Activated T-helper 2 cell treated with anti-CD3 and anti-CD28 coated beads, Interferon-gamma antibody, Interleukin-2, Interleukin-4, amounts not matched to agents 10 μg/mL and 5 μg/mL and 100 μg/mL, durations not matched to agents 14 hours and 24 hours and 36 hours (primary cell): ENCODE measurements at regions not wholly inside any gene's neighbourhood (a gene's known extent, or its start where the extent isn't known, plus 50 kb on each side); places are given as distances from the start of the nearest gene placed in this dataset.

Experiments
- DNase-seq: peaks from one replicate; pipeline ENCODE4 v3.0.0; 2021; ENCODE audit warnings: low spot score
- H3K27ac Mint-ChIP-seq: one replicate; pipeline ENCODE4 v1.8.0; 2021; ENCODE audit warnings: mixed read lengths
- H3K27me3 Mint-ChIP-seq: one replicate; pipeline ENCODE4 v1.8.0; 2021; ENCODE audit warnings: low read depth, mixed read lengths
- H3K36me3 Mint-ChIP-seq: one replicate; pipeline ENCODE4 v1.8.0; 2021; ENCODE audit warnings: low read depth, mixed read lengths
- H3K4me1 Mint-ChIP-seq: one replicate; pipeline ENCODE4 v1.8.0; 2021; ENCODE audit warnings: low read depth, mixed read lengths
- H3K4me3 Mint-ChIP-seq: one replicate; pipeline ENCODE4 v1.8.0; 2021; ENCODE audit warnings: low read depth, mild to moderate bottlenecking, moderate library complexity, mixed read lengths
- H3K9me3 Mint-ChIP-seq: one replicate; pipeline ENCODE4 v1.8.0; 2021; ENCODE audit warnings: mixed read lengths
- intact Hi-C: fragments of 100-400 bp; cut with micrococcal nuclease; formaldehyde crosslinking; loops from one replicate; pipeline ENCODE4 v1.15.1; 2023

GRCh38 chr5:99005506-99005905 lies 76.7 kb upstream of the CHD1 start:
- H3K9me3 Mint-ChIP-seq, result no peaks in the 10 kb centered on the region
- DNase-seq, result no peak
- H3K27me3 Mint-ChIP-seq, result peaks cover 1% of the 10 kb centered on the region
- H3K36me3 Mint-ChIP-seq, result no peaks in the 10 kb centered on the region
- H3K4me1 Mint-ChIP-seq, result peaks cover 6% of the 10 kb centered on the region
- no peak overlapping the region for H3K27ac Mint-ChIP-seq
- no peak overlapping the region for H3K4me3 Mint-ChIP-seq
- intact Hi-C loops, result no loop called here

- Mint-ChIP-seq H3K27ac (no peak overlapping the region), H3K4me1 (peaks cover 6% of the 10 kb centered on the region), H3K36me3 (no peaks in the 10 kb centered on the region), H3K4me3 (no peak overlapping the region), H3K27me3 (peaks cover 1% of the 10 kb centered on the region), H3K9me3 (no peaks in the 10 kb centered on the region)
- intact Hi-C loops, result no loop called here
- DNase-seq, result no peak
These were observed 76.2 kb upstream of the CHD1 start for GRCh38 chr5:99004960-99005359.

- intact Hi-C loops, result no loop called here
- no peak for DNase-seq
- Mint-ChIP-seq H3K27me3 (peaks cover 10% of the 10 kb centered on the region), H3K4me1 (peaks cover 6% of the 10 kb centered on the region), H3K36me3 (no peaks in the 10 kb centered on the region), H3K4me3 (no peak overlapping the region), H3K9me3 (no peaks in the 10 kb centered on the region), H3K27ac (no peak overlapping the region)
These were observed 72.1 kb upstream of the CHD1 start for GRCh38 chr5:99000876-99001275.

- H3K27ac Mint-ChIP-seq, result no peak overlapping the region
- no peaks in the 10 kb centered on the region for H3K36me3 Mint-ChIP-seq
These were observed 71.4 kb upstream of the CHD1 start for GRCh38 chr5:99000221-99000620.

DNA sequence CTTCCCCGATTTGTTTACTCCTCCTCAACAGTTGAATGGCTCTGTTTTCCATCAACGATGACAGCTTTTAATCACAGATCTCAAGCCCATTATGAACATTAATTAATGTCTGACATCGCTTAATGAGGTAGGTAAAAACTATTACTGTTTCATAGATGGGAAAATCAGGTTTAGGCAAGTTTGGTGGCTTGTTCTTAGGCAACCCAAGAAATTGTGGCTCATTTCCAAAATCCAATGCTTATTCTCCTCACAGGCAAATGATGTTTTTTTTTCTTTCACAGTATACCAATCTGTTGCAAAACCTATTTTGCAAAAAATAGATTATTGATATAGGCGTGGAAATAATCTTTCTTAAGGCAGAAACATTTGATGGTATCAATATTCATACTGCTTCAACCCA lies 70.8 kb upstream of the CHD1 start:
- intact Hi-C loops, result no loop called here
- Mint-ChIP-seq H3K4me1 (no peaks in the 10 kb centered on the region), H3K27ac (no peak overlapping the region), H3K36me3 (no peaks in the 10 kb centered on the region), H3K4me3 (no peak overlapping the region), H3K9me3 (no peaks in the 10 kb centered on the region), H3K27me3 (peaks cover 10% of the 10 kb centered on the region)
- DNase-seq, result no peak

More at GRCh38 chr5:99000221-99000620, 71.4 kb upstream of the CHD1 start:
- Mint-ChIP-seq H3K4me1 (peaks cover 6% of the 10 kb centered on the region), H3K27me3 (peaks cover 10% of the 10 kb centered on the region), H3K9me3 (no peaks in the 10 kb centered on the region), H3K4me3 (no peak overlapping the region)
- intact Hi-C loops, result no loop called here
- DNase-seq, result no peak

DNA sequence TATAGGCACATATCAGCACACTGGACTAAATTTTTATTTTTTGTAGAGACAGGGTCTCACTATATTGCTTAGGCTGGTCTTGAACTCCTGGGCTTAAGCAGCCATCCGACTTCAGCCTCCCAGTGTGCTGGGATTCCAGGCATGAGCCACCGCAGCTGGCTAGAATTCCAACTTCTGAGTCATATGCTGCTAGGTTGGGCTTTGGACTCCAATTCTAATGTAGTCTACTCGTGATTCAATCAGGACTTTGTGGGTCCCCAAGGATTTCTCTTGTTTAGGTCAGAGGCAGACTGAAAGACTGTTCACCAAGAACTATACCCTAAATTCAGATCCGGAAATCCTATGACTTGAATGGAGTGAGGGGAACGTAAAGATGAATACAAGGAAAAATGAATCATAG lies 68.2 kb upstream of the CHD1 start:
- no peak for DNase-seq
- Mint-ChIP-seq H3K27me3 (peaks cover 10% of the 10 kb centered on the region), H3K27ac (no peak overlapping the region), H3K4me1 (no peaks in the 10 kb centered on the region), H3K9me3 (no peaks in the 10 kb centered on the region), H3K36me3 (no peaks in the 10 kb centered on the region), H3K4me3 (no peak overlapping the region)
- intact Hi-C loops, result no loop called here

DNA sequence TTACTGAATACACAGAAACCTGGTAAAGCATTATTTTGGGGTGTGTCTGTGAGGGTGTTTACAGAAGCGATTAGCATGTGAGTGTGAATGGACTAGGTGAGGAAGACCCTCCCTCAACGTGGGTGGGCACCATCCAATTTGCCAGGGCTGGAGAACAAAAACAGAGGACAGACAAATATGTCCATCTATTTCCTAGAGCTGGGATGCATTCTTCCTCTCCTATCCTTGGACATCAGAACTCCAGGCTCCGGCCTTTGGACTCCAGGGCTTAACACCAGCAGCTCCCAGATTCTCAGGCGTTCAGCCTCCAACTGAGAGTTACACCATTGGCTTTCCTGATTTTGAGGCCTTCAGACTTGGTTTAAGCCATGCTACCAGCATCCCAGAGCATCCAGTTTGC lies 65.8 kb upstream of the CHD1 start:
- H3K27ac Mint-ChIP-seq, result no peak overlapping the region
- H3K4me1 Mint-ChIP-seq, result no peaks in the 10 kb centered on the region
- no peak overlapping the region for H3K4me3 Mint-ChIP-seq

DNA sequence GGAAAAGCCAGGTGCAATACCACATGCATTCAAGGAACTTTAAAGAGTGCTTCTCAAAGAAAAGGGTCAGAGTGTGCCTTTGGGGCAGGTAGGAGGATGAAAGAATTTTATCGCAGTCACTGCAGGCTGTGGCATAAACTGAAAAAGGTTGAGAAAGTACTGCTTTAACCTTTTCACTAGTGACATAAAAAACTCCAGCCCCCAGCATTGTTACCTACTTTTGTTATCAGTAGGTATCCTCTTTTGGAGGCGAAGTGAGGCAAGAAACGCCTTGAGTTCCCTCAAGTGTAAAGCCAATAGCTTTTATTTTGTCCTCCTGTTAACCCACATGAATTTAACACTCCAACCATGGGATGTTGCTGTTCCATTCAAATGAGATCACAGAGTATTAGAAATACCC lies 64.7 kb upstream of the CHD1 start:
- H3K4me3 Mint-ChIP-seq, result no peak overlapping the region

More for the DNA sequence above, 65.8 kb upstream of the CHD1 start:
- no peak for DNase-seq
- intact Hi-C loops, result no loop called here
- Mint-ChIP-seq H3K9me3 (no peaks in the 10 kb centered on the region), H3K36me3 (no peaks in the 10 kb centered on the region), H3K27me3 (peaks cover 5% of the 10 kb centered on the region)

DNA sequence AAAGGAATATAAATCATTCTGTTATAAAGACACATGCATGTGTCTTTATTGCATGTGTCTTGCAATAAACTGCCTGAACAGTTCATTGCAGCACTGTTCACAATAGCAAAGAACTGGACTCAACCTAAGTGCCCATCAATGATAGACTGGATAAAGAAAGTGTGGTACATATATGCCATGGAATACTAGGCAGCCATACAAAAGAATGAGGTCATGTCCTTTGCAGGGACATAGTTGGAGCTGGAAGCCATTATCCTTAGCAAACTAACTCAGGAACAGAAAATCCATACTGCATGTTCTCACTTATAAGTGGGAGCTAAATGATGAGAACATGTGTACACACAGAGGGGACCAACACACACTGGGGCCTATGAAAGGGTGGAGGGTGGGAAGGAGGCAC lies 63.7 kb upstream of the CHD1 start:
- intact Hi-C loops, result no loop called here
- no peaks in the 10 kb centered on the region for H3K27me3 Mint-ChIP-seq
- no peak overlapping the region for H3K27ac Mint-ChIP-seq
- no peak for DNase-seq
- no peaks in the 10 kb centered on the region for H3K9me3 Mint-ChIP-seq
- no peaks in the 10 kb centered on the region for H3K4me1 Mint-ChIP-seq
- H3K36me3 Mint-ChIP-seq, result no peaks in the 10 kb centered on the region
- H3K4me3 Mint-ChIP-seq, result no peak overlapping the region

More for the DNA sequence above, 64.7 kb upstream of the CHD1 start:
- intact Hi-C loops, result no loop called here
- DNase-seq, result no peak
- H3K27me3 Mint-ChIP-seq, result peaks cover 3% of the 10 kb centered on the region
- H3K4me1 Mint-ChIP-seq, result no peaks in the 10 kb centered on the region
- H3K27ac Mint-ChIP-seq, result no peak overlapping the region
- no peaks in the 10 kb centered on the region for H3K9me3 Mint-ChIP-seq
- no peaks in the 10 kb centered on the region for H3K36me3 Mint-ChIP-seq

DNA sequence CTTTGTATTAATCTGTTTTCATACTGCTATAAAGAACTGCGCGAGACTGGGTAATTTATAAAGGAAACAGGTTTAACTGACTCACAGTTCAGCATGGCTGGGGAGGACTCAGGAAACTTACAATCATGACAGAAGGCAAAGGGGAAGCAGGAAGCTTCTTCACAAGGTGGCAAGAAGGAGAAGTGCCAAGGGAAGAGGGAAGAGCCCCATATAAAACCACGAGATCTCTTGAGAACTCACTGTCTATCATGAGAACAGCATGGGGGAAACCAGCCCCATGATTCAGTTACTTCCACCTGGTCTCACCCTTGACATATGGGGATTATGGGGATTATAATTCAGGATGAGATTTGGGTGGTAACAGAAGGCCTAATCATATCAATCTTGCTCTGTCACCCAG lies 60.9 kb upstream of the CHD1 start:
- DNase-seq, result no peak
- H3K27ac Mint-ChIP-seq, result no peak overlapping the region
- intact Hi-C loops, result no loop called here
- peaks cover 2% of the 10 kb centered on the region for H3K27me3 Mint-ChIP-seq
- no peaks in the 10 kb centered on the region for H3K36me3 Mint-ChIP-seq
- H3K4me3 Mint-ChIP-seq, result no peak overlapping the region
- H3K4me1 Mint-ChIP-seq, result no peaks in the 10 kb centered on the region
- H3K9me3 Mint-ChIP-seq, result no peaks in the 10 kb centered on the region

- no peak for DNase-seq
- H3K4me1 Mint-ChIP-seq, result no peaks in the 10 kb centered on the region
- H3K27ac Mint-ChIP-seq, result no peak overlapping the region
- H3K27me3 Mint-ChIP-seq, result peaks cover 7% of the 10 kb centered on the region
- intact Hi-C loops, result no loop called here
- H3K36me3 Mint-ChIP-seq, result no peaks in the 10 kb centered on the region
- H3K4me3 Mint-ChIP-seq, result no peak overlapping the region
- H3K9me3 Mint-ChIP-seq, result no peaks in the 10 kb centered on the region
These were observed 57.8 kb upstream of the CHD1 start for GRCh38 chr5:98986587-98986986.

GRCh38 chr5:98982880-98983279 lies 54.1 kb upstream of the CHD1 start:
- intact Hi-C loops, result no loop called here
- Mint-ChIP-seq H3K4me3 (no peak overlapping the region), H3K36me3 (no peaks in the 10 kb centered on the region), H3K27me3 (peaks cover 7% of the 10 kb centered on the region), H3K9me3 (no peaks in the 10 kb centered on the region), H3K27ac (no peak overlapping the region), H3K4me1 (no peaks in the 10 kb centered on the region)
- no peak for DNase-seq
